GM12878 (cell line): ENCODE measurements at regions not wholly inside any gene's neighbourhood (a gene's known extent, or its start where the extent isn't known, plus 50 kb on each side); places are given as distances from the start of the nearest gene placed in this dataset.

Experiments used
- ATAC-seq: fragments of 200-7000 bp; cut with Tn5 transposase; 3 replicates; pipeline ENCODE4 v1.9.1; 2020; ENCODE audit warnings: mild to moderate bottlenecking, moderate library complexity
- BruUV-seq: library from RNA; stranded (reverse); fragments of 400-500 nt; replicated peaks from 2 replicates; lab custom pipeline; 2021; lab: Mats Ljungman, UMichigan
- CTCF ChIA-PET: fragments of 300-600 bp; sonication (Branson Sonifier 250); formaldehyde crosslinking; extraction: SDS; loops from one replicate; lab custom pipeline; 2021; ENCODE audit warnings: inconsistent platforms; lab: Yijun Ruan, JAX
- POLR2A ChIA-PET: fragments of 350-600 bp; formaldehyde crosslinking; extraction: SDS; loops from one replicate; lab custom pipeline; 2021; ENCODE audit warnings: inconsistent platforms; lab: Charles Lee
- RAD21 ChIA-PET: fragments of 300-600 bp; sonication (Branson Sonifier 250); formaldehyde crosslinking; loops from one replicate; lab custom pipeline; 2023; ENCODE audit warnings: antibody characterized with exemption; ENCODE audit not compliant: unreplicated experiment; lab: Charles Lee
- SMC1A ChIA-PET: fragments of 300-600 bp; sonication (Branson Sonifier 250); formaldehyde crosslinking; loops from one replicate; lab custom pipeline; 2023; ENCODE audit not compliant: unreplicated experiment, uncharacterized antibody; lab: Charles Lee
- DNase-seq: peaks from one replicate; pipeline ENCODE4 v3.0.0-alpha.2; 2011; ENCODE audit warnings: low read depth, low spot score
- FAIRE-seq: peaks from 3 replicates; lab custom pipeline; 2011; peaks lifted over from hg19 to GRCh38; lab: Jason Lieb, UNC
- H2AFZ ChIP-seq: 2 replicates; pipeline ENCODE4 v1.6.0; 2011; ENCODE audit warnings: low read depth, low read length, control low read depth; ENCODE audit not compliant: control insufficient read depth
- H3K27ac ChIP-seq: 2 replicates; pipeline ENCODE4 v1.5.1; 2011; ENCODE audit warnings: control low read depth; ENCODE audit not compliant: control insufficient read depth, insufficient read depth
- H3K27me3 ChIP-seq, 2 experiments: replicated peaks in 1 of 2; 2 replicates each; pipeline versions ENCODE4 v1.6.0 to v1.6.1; 2011; ENCODE audit warnings: low read length in 1 of 2; ENCODE audit not compliant: control insufficient read depth in 2 of 2, insufficient read depth in 2 of 2
- H3K36me3 ChIP-seq, 2 experiments: 2 replicates each; pipeline ENCODE4 v1.5.1; 2011; ENCODE audit warnings: low read length in 1 of 2; ENCODE audit not compliant: control insufficient read depth in 2 of 2, insufficient read depth in 2 of 2
- H3K4me1 ChIP-seq: 2 replicates; pipeline ENCODE4 v1.6.1; 2011; ENCODE audit warnings: mild to moderate bottlenecking, low read length, moderate library complexity, mixed read lengths; ENCODE audit not compliant: control insufficient read depth, insufficient read depth
- H3K4me2 ChIP-seq: 2 replicates; pipeline ENCODE4 v1.6.0; 2011; ENCODE audit warnings: control low read depth; ENCODE audit not compliant: control insufficient read depth, insufficient read depth
- H3K4me3 ChIP-seq: fragments of 200-600 bp; sonication (generic); 2 replicates; pipeline ENCODE4 v1.5.1; 2016
- H3K79me2 ChIP-seq: 2 replicates; pipeline ENCODE4 v1.6.0; 2011; ENCODE audit warnings: low read length; ENCODE audit not compliant: control insufficient read depth, insufficient read depth
- H3K9ac ChIP-seq: 2 replicates; pipeline ENCODE4 v1.8.0; 2011; ENCODE audit warnings: low read length, control low read depth, mixed read lengths; ENCODE audit not compliant: control insufficient read depth, insufficient read depth
- H3K9me3 ChIP-seq: replicated peaks from 3 replicates; pipeline ENCODE4 v1.5.1; 2011; ENCODE audit warnings: mild to moderate bottlenecking, low read length; ENCODE audit not compliant: control insufficient read depth, insufficient read depth
- H4K20me1 ChIP-seq: 2 replicates; pipeline ENCODE4 v1.6.0; 2011; ENCODE audit not compliant: control insufficient read depth, insufficient read depth
- CHD4 ChIP-seq: fragments of 200-600 bp; sonication (generic); IDR thresholded peaks from 2 replicates; pipeline ENCODE4 v1.6.1; 2016; ENCODE audit warnings: mild to moderate bottlenecking
- CREB1 ChIP-seq: IDR thresholded peaks from 2 replicates; pipeline ENCODE4 v1.6.1; 2012; ENCODE audit warnings: low read depth, mild to moderate bottlenecking, inconsistent platforms
- EP300 ChIP-seq, 2 experiments: fragments of 150-350 bp in 1 of 2; IDR thresholded peaks; 2 replicates each; pipeline ENCODE4 v1.6.1; 2011 to 2012; ENCODE audit warnings: low read depth in 2 of 2, low read length in 2 of 2, borderline replicate concordance in 1 of 2, improper control_type of control experiment in 1 of 2, inconsistent platforms in 1 of 2; ENCODE audit not compliant: control insufficient read depth in 1 of 2
- FOXM1 ChIP-seq: IDR thresholded peaks from 2 replicates; pipeline ENCODE4 v1.6.1; 2012; ENCODE audit warnings: low read depth, mild to moderate bottlenecking, inconsistent platforms, low read length, moderate library complexity
- HDAC6 ChIP-seq: fragments of 200-600 bp; sonication (generic); IDR thresholded peaks from one replicate; pipeline ENCODE4 v1.8.0; 2017; ENCODE audit warnings: antibody characterized with exemption; ENCODE audit not compliant: unreplicated experiment
- MYB ChIP-seq: fragments of 150-350 bp; IDR thresholded peaks from 2 replicates; pipeline ENCODE4 v1.6.1; 2014; ENCODE audit warnings: mild to moderate bottlenecking, low read depth, low read length, borderline replicate concordance
- RUNX3 ChIP-seq: IDR thresholded peaks from 2 replicates; pipeline ENCODE4 v1.6.1; 2012; ENCODE audit warnings: low read length, inconsistent platforms
- TCF12 ChIP-seq: IDR thresholded peaks from 2 replicates; pipeline ENCODE4 v1.6.1; 2011; ENCODE audit warnings: low read depth, mild to moderate bottlenecking, low read length
- WRNIP1 ChIP-seq: IDR thresholded peaks from 2 replicates; pipeline ENCODE4 v1.6.1; 2011; ENCODE audit warnings: low read depth, low read length, improper control_type of control experiment, borderline replicate concordance
- WGBS: methylation state at CpG from one replicate; pipeline ENCODE4 v1.1.6; 2016; ENCODE audit warnings: low lambda C conversion rate; ENCODE audit not compliant: insufficient replicate concordance, insufficient coverage; ENCODE audit errors: missing lambda C conversion rate; 5-methylcytosine and 5-hydroxymethylcytosine counted together
- in situ Hi-C: fragments of 300-500 bp; cut with MboI; formaldehyde crosslinking; loops from 9 replicates; pipeline ENCODE4 v1.14.3; 2018; ENCODE audit warnings: mixed read lengths
- intact Hi-C: fragments of 100-400 bp; cut with micrococcal nuclease; formaldehyde crosslinking; loops from one replicate; pipeline ENCODE4 v1.14.2; 2022; ENCODE audit not compliant: unreplicated experiment
- TF ChIP-seq, protein P1 (sequence below): fragments of 450-650 bp; IDR thresholded peaks from 2 replicates; pipeline ENCODE4 v1.6.1; 2016; ENCODE audit warnings: mild to moderate bottlenecking
- TF ChIP-seq, protein P2 (sequence below): IDR thresholded peaks from 2 replicates; pipeline ENCODE4 v1.6.1; 2012; ENCODE audit warnings: low read length, inconsistent platforms

DNA sequence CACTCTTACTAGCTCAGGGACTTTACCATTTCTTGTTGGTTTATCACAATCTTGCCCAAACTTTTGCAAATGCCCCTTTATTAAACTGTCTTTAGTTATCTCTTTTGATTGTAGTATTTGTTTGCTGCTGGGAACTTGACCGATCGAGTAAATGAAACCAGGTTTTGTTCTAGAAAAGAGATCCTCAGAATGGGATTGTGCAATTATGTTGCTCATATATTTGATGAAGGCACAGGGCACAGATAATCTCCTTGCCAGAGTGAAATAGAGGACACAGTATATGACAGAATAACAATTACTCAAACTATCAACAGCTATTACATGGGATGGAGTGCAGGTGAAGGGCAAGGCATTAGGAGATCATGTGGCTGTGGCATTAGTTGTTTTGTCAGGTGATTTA is 216.6 kb upstream of the RASGRP1 start:
- TF ChIP-seq, protein P1, sequence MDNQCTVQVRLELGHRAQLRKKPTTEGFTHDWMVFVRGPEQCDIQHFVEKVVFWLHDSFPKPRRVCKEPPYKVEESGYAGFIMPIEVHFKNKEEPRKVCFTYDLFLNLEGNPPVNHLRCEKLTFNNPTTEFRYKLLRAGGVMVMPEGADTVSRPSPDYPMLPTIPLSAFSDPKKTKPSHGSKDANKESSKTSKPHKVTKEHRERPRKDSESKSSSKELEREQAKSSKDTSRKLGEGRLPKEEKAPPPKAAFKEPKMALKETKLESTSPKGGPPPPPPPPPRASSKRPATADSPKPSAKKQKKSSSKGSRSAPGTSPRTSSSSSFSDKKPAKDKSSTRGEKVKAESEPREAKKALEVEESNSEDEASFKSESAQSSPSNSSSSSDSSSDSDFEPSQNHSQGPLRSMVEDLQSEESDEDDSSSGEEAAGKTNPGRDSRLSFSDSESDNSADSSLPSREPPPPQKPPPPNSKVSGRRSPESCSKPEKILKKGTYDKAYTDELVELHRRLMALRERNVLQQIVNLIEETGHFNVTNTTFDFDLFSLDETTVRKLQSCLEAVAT, result no peak
- TF ChIP-seq MYB, result no peak
- BruUV-seq, result no TSS peak
- FAIRE-seq, result no peak
- no peaks in the 10 kb centered on the region for H4K20me1 ChIP-seq
- H3K27me3 ChIP-seq, result no peaks in the 10 kb centered on the region
- ChIA-PET POLR2A (no interaction called here), CTCF (interaction anchor here (0.6 kb wide), 1 partner anchor 73 kb away, joined by 3 read pairs; no protein-coding TSS in a partner anchor), RAD21 (no interaction called here), SMC1A (interaction anchor here (0.8 kb wide), 1 partner anchor 9 kb away, joined by 3 read pairs; no protein-coding TSS in a partner anchor)
- no peak overlapping the region for H3K4me3 ChIP-seq
- H3K9me3 ChIP-seq, result no peaks in the 10 kb centered on the region
- no peaks in the 10 kb centered on the region for H3K4me1 ChIP-seq
- no peak overlapping the region for H3K9ac ChIP-seq
- WGBS, result 38% methylated on average over 2 of the region's 2 CpGs
- intact Hi-C loops (no loop called here), in situ Hi-C loops (no loop called here)
- no peak overlapping the region for H2AFZ ChIP-seq
- no peaks in the 10 kb centered on the region for H3K36me3 ChIP-seq
- no peaks in the 10 kb centered on the region for H3K79me2 ChIP-seq
- no peak overlapping the region for H3K4me2 ChIP-seq
- no peak for DNase-seq
- no peak overlapping the region for H3K27ac ChIP-seq
- no peak for ATAC-seq

DNA sequence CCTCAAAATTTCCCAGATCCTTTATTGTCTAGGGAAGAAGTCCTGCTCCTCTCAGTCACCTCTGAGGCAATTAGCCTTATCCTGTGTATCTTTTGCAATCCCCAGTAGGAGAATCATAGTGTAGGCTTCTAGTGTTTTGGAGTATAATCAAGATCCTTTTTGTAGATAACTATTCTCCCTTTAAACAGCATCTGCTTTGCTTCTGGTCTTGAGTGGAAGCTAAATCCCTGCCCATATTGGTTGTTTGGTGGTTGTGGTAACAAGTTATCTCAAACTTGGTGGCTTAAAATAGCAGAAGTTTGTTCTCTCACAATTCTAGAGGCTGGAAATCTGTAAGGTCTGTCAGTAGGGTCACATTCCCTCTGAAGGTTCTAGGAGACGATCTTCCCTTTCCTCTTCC is 217.5 kb upstream of the RASGRP1 start:
- ATAC-seq (no peak), FAIRE-seq (no peak), DNase-seq (no peak)
- no peaks in the 10 kb centered on the region for H3K79me2 ChIP-seq
- WGBS, result 0% methylated on average over 1 of the region's 1 CpG
- H3K27ac ChIP-seq, result no peak overlapping the region
- SMC1A ChIA-PET, result no interaction called here
- H3K9me3 ChIP-seq, result no peaks in the 10 kb centered on the region
- no peaks in the 10 kb centered on the region for H4K20me1 ChIP-seq
- no peak overlapping the region for H3K4me3 ChIP-seq
- CTCF ChIA-PET, result no interaction called here
- H3K27me3 ChIP-seq, result no peaks in the 10 kb centered on the region
- intact Hi-C loops (no loop called here), in situ Hi-C loops (no loop called here)
- no peak overlapping the region for H3K9ac ChIP-seq
- POLR2A ChIA-PET, result no interaction called here
- no peak overlapping the region for H2AFZ ChIP-seq
- RAD21 ChIA-PET, result no interaction called here
- BruUV-seq, result no TSS peak
- H3K4me2 ChIP-seq, result no peak overlapping the region
- no peak for TF ChIP-seq TCF12
- no peak for TF ChIP-seq FOXM1
- no peak for TF ChIP-seq HDAC6
- no peak for TF ChIP-seq CREB1
- TF ChIP-seq WRNIP1, result no peak
- no peak for TF ChIP-seq EP300 (IDR thresholded peaks at IDR 0.05; ENCODE audit: borderline replicate concordance in 1 of 2, control insufficient read depth in 1 of 2, low read depth in 2 of 2, low read length in 2 of 2)
- TF ChIP-seq CHD4, result no peak
- no peak for TF ChIP-seq MYB
- TF ChIP-seq, protein P2, sequence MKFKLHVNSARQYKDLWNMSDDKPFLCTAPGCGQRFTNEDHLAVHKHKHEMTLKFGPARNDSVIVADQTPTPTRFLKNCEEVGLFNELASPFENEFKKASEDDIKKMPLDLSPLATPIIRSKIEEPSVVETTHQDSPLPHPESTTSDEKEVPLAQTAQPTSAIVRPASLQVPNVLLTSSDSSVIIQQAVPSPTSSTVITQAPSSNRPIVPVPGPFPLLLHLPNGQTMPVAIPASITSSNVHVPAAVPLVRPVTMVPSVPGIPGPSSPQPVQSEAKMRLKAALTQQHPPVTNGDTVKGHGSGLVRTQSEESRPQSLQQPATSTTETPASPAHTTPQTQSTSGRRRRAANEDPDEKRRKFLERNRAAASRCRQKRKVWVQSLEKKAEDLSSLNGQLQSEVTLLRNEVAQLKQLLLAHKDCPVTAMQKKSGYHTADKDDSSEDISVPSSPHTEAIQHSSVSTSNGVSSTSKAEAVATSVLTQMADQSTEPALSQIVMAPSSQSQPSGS, result no peak
- TF ChIP-seq RUNX3, result no peak
- no peaks in the 10 kb centered on the region for H3K4me1 ChIP-seq
- no peaks in the 10 kb centered on the region for H3K36me3 ChIP-seq
